Ishikawa (cell line): ENCODE measurements at regions not wholly inside any gene's neighbourhood (a gene's known extent, or its start where the extent isn't known, plus 50 kb on each side); places are given as distances from the start of the nearest gene placed in this dataset.

Experiments used
- CREB1 ChIP-seq: IDR thresholded peaks from 2 replicates; pipeline ENCODE4 v1.6.1; 2012; ENCODE audit warnings: low read depth
- EP300 ChIP-seq: IDR thresholded peaks from 2 replicates; pipeline ENCODE4 v1.6.1; 2012; ENCODE audit warnings: borderline replicate concordance
- RAD21 ChIP-seq: IDR thresholded peaks from 2 replicates; pipeline ENCODE4 v1.6.1; 2012; ENCODE audit warnings: low read depth
- TCF12 ChIP-seq: IDR thresholded peaks from 2 replicates; pipeline ENCODE4 v1.6.1; 2012; ENCODE audit warnings: low read depth
- YY1 ChIP-seq: IDR thresholded peaks from 2 replicates; pipeline ENCODE4 v1.6.1; 2012; ENCODE audit warnings: low read depth
- TF ChIP-seq, protein P1 (sequence below): IDR thresholded peaks from 2 replicates; pipeline ENCODE4 v1.6.1; 2012
- TF ChIP-seq, protein P2 (sequence below): IDR thresholded peaks from 2 replicates; pipeline ENCODE4 v1.6.1; 2012; ENCODE audit warnings: low read depth, mild to moderate bottlenecking
- TF ChIP-seq, protein P3 (sequence below): IDR thresholded peaks from 2 replicates; pipeline ENCODE4 v1.6.1; 2012

DNA sequence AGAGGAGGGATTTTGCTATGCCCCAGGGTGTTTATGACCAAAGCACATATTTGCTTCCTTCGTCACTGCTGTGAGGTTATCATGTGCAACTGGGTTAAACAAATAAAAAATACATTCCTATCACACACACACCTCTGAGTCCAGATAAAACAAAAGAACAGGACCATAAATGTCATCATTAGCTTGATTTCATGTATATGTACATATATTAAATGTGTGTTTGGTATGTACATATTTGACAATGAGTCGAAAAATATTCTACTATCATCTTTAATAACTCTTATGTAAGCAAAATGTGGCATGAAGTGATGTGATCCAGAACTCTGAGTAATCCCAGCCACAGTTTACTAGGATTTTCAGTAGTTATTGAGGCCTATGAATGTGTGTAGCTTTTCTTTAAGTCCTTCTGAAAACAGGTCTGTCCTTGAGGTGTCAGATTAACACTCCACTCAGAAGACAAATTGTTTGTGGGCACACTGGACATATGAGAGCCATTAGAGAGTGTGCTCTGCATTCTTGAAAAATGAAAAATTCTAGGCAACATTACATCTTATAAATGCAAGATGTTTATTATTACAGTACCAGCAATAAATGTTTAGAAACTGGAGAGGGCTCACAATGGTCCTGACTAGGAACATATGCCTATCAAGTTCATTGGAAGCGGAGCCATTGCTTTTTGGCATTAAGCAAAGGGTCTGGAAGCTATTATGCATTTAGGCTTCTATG is 335.1 kb upstream of the SEMA3A start:
- TF ChIP-seq EP300 (no peak), CREB1 (no peak), RAD21 (no peak), TCF12 (no peak), YY1 (no peak)
- TF ChIP-seq, protein P1, sequence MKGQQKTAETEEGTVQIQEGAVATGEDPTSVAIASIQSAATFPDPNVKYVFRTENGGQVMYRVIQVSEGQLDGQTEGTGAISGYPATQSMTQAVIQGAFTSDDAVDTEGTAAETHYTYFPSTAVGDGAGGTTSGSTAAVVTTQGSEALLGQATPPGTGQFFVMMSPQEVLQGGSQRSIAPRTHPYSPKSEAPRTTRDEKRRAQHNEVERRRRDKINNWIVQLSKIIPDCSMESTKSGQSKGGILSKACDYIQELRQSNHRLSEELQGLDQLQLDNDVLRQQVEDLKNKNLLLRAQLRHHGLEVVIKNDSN, result no peak
- TF ChIP-seq, protein P2, sequence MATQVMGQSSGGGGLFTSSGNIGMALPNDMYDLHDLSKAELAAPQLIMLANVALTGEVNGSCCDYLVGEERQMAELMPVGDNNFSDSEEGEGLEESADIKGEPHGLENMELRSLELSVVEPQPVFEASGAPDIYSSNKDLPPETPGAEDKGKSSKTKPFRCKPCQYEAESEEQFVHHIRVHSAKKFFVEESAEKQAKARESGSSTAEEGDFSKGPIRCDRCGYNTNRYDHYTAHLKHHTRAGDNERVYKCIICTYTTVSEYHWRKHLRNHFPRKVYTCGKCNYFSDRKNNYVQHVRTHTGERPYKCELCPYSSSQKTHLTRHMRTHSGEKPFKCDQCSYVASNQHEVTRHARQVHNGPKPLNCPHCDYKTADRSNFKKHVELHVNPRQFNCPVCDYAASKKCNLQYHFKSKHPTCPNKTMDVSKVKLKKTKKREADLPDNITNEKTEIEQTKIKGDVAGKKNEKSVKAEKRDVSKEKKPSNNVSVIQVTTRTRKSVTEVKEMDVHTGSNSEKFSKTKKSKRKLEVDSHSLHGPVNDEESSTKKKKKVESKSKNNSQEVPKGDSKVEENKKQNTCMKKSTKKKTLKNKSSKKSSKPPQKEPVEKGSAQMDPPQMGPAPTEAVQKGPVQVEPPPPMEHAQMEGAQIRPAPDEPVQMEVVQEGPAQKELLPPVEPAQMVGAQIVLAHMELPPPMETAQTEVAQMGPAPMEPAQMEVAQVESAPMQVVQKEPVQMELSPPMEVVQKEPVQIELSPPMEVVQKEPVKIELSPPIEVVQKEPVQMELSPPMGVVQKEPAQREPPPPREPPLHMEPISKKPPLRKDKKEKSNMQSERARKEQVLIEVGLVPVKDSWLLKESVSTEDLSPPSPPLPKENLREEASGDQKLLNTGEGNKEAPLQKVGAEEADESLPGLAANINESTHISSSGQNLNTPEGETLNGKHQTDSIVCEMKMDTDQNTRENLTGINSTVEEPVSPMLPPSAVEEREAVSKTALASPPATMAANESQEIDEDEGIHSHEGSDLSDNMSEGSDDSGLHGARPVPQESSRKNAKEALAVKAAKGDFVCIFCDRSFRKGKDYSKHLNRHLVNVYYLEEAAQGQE, result no peak
- TF ChIP-seq, protein P3, sequence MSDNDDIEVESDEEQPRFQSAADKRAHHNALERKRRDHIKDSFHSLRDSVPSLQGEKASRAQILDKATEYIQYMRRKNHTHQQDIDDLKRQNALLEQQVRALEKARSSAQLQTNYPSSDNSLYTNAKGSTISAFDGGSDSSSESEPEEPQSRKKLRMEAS, result no peak
